Astrocyte (in vitro differentiated cells and primary cell): ENCODE measurements at regions not wholly inside any gene's neighbourhood (a gene's known extent, or its start where the extent isn't known, plus 50 kb on each side); places are given as distances from the start of the nearest gene placed in this dataset.

Experiments
- DNase-seq: peaks from one replicate; pipeline ENCODE4 v3.0.0-alpha.2; 2010; ENCODE audit warnings: low read depth
- FAIRE-seq: peaks from 2 replicates; lab custom pipeline; 2011; peaks lifted over from hg19 to GRCh38; lab: Jason Lieb, UNC
- H2AFZ ChIP-seq: 2 replicates; pipeline ENCODE4 v1.6.0; 2012; ENCODE audit warnings: low read depth, low read length, inconsistent platforms
- H3K27ac ChIP-seq: 2 replicates; pipeline ENCODE4 v1.5.1; 2011; ENCODE audit warnings: low read depth, low read length, inconsistent platforms
- H3K27me3 ChIP-seq: 2 replicates; pipeline ENCODE4 v1.6.0; 2011; ENCODE audit warnings: low read length, inconsistent platforms; ENCODE audit not compliant: insufficient read depth
- H3K36me3 ChIP-seq: 2 replicates; pipeline ENCODE4 v1.5.1; 2011; ENCODE audit warnings: low read length, inconsistent platforms; ENCODE audit not compliant: insufficient read depth
- H3K4me1 ChIP-seq: 2 replicates; pipeline ENCODE4 v1.5.1; 2011; ENCODE audit warnings: low read length, inconsistent platforms; ENCODE audit not compliant: insufficient read depth
- H3K4me2 ChIP-seq: 2 replicates; pipeline ENCODE4 v1.6.0; 2012; ENCODE audit warnings: low read length, inconsistent platforms
- H3K4me3 ChIP-seq: 2 replicates; pipeline ENCODE4 v1.5.1; 2011; ENCODE audit warnings: low read depth, mild to moderate bottlenecking, low read length, inconsistent platforms; ENCODE audit not compliant: insufficient read depth
- H3K79me2 ChIP-seq: 2 replicates; pipeline ENCODE4 v1.6.0; 2012; ENCODE audit warnings: mild to moderate bottlenecking, low read length, inconsistent platforms; ENCODE audit not compliant: insufficient read depth
- H3K9ac ChIP-seq: 2 replicates; pipeline ENCODE4 v1.6.0; 2012; ENCODE audit warnings: mild to moderate bottlenecking, low read length, inconsistent platforms
- H3K9me3 ChIP-seq: 2 replicates; pipeline ENCODE4 v1.5.1; 2012; ENCODE audit warnings: low read depth, mild to moderate bottlenecking, low read length, inconsistent platforms; ENCODE audit not compliant: insufficient read depth
- H4K20me1 ChIP-seq: 2 replicates; pipeline ENCODE4 v1.6.0; 2012; ENCODE audit warnings: low read length, inconsistent platforms; ENCODE audit not compliant: insufficient read depth
- H3K27ac Mint-ChIP-seq: one replicate; pipeline ENCODE4 v1.8.0; 2021; ENCODE audit warnings: mild to moderate bottlenecking, mixed read lengths; ENCODE audit not compliant: unreplicated experiment
- H3K27me3 Mint-ChIP-seq: one replicate; pipeline ENCODE4 v1.8.0; 2021; ENCODE audit warnings: low read depth, mixed read lengths; ENCODE audit not compliant: unreplicated experiment
- H3K36me3 Mint-ChIP-seq: one replicate; pipeline ENCODE4 v1.8.0; 2021; ENCODE audit warnings: low read depth, mixed read lengths; ENCODE audit not compliant: unreplicated experiment
- H3K4me1 Mint-ChIP-seq: one replicate; pipeline ENCODE4 v1.8.0; 2021; ENCODE audit warnings: low read depth, mixed read lengths; ENCODE audit not compliant: unreplicated experiment
- H3K4me3 Mint-ChIP-seq: one replicate; pipeline ENCODE4 v1.8.0; 2021; ENCODE audit warnings: mild to moderate bottlenecking, moderate library complexity, mixed read lengths; ENCODE audit not compliant: unreplicated experiment
- H3K9me3 Mint-ChIP-seq: one replicate; pipeline ENCODE4 v1.8.0; 2021; ENCODE audit warnings: mild to moderate bottlenecking, mixed read lengths; ENCODE audit not compliant: unreplicated experiment
- EZH2 ChIP-seq: IDR thresholded peaks from 2 replicates; pipeline ENCODE4 v1.6.1; 2012; ENCODE audit warnings: mild to moderate bottlenecking, low read length, inconsistent platforms; ENCODE audit not compliant: insufficient read depth
- TF ChIP-seq, protein P1 (sequence below): IDR thresholded peaks from 2 replicates; pipeline ENCODE4 v1.5.1; 2011; ENCODE audit warnings: low read depth, mild to moderate bottlenecking, inconsistent platforms, low read length, moderate library complexity; ENCODE audit not compliant: insufficient read depth

- Histone ChIP-seq H3K79me2 (no peaks in the 10 kb centered on the region), H4K20me1 (no peaks in the 10 kb centered on the region), H3K4me2 (no peak overlapping the region), H3K9me3 (no peaks in the 10 kb centered on the region), H3K4me3 (no peak overlapping the region), H3K27me3 (no peaks in the 10 kb centered on the region), H3K4me1 (no peaks in the 10 kb centered on the region), H3K9ac (no peak overlapping the region), H2AFZ (no peak overlapping the region), H3K36me3 (no peaks in the 10 kb centered on the region), H3K27ac (no peak overlapping the region)
- H3K27me3 Mint-ChIP-seq, result peaks cover 6% of the 10 kb centered on the region
- no peaks in the 10 kb centered on the region for H3K4me1 Mint-ChIP-seq
- DNase-seq (no peak), FAIRE-seq (no peak)
- H3K27ac Mint-ChIP-seq, result no peak overlapping the region
- no peaks in the 10 kb centered on the region for H3K9me3 Mint-ChIP-seq
- TF ChIP-seq, protein P1, sequence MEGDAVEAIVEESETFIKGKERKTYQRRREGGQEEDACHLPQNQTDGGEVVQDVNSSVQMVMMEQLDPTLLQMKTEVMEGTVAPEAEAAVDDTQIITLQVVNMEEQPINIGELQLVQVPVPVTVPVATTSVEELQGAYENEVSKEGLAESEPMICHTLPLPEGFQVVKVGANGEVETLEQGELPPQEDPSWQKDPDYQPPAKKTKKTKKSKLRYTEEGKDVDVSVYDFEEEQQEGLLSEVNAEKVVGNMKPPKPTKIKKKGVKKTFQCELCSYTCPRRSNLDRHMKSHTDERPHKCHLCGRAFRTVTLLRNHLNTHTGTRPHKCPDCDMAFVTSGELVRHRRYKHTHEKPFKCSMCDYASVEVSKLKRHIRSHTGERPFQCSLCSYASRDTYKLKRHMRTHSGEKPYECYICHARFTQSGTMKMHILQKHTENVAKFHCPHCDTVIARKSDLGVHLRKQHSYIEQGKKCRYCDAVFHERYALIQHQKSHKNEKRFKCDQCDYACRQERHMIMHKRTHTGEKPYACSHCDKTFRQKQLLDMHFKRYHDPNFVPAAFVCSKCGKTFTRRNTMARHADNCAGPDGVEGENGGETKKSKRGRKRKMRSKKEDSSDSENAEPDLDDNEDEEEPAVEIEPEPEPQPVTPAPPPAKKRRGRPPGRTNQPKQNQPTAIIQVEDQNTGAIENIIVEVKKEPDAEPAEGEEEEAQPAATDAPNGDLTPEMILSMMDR, result no peak
- no peak for TF ChIP-seq EZH2
- H3K36me3 Mint-ChIP-seq, result no peaks in the 10 kb centered on the region
- H3K4me3 Mint-ChIP-seq, result no peak overlapping the region
Observed at GRCh38 chr10:26359670-26360069, 78.5 kb upstream of the APBB1IP start.

DNA sequence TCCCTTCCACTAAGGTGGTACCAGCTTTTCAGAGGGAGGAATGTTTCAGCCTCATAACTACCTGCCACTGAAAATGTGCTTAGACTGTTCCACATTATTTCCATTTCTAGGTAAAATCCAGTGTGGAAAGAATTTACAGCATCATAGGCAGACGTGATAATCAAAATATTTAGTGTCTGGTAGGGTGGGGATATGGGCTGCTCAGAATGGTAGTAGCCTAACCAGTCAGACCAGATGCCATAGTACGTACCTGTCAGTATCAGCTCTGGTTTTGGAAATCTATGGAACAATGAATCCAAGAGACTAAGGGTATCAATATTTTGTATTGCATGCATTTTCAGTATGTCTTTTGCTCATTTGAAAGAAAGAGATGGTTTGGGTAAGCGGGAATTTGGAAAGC lies 76.8 kb upstream of the APBB1IP start:
- H3K4me1 ChIP-seq, result no peaks in the 10 kb centered on the region
- H3K9ac ChIP-seq, result no peak overlapping the region
- DNase-seq (no peak), FAIRE-seq (no peak)
- H3K9me3 Mint-ChIP-seq, result no peaks in the 10 kb centered on the region
- no peak overlapping the region for H2AFZ ChIP-seq
- TF ChIP-seq, protein P1, result no peak
- TF ChIP-seq EZH2, result no peak
- H3K79me2 ChIP-seq, result no peaks in the 10 kb centered on the region
- no peaks in the 10 kb centered on the region for H3K36me3 ChIP-seq
- no peak overlapping the region for H3K4me3 Mint-ChIP-seq
- H3K36me3 Mint-ChIP-seq, result no peaks in the 10 kb centered on the region
- H3K27ac ChIP-seq, result no peak overlapping the region
- no peaks in the 10 kb centered on the region for H4K20me1 ChIP-seq
- no peak overlapping the region for H3K4me3 ChIP-seq
- no peaks in the 10 kb centered on the region for H3K9me3 ChIP-seq
- no peaks in the 10 kb centered on the region for H3K27me3 ChIP-seq
- no peak overlapping the region for H3K4me2 ChIP-seq
- no peak overlapping the region for H3K27ac Mint-ChIP-seq
- peaks cover 3% of the 10 kb centered on the region for H3K27me3 Mint-ChIP-seq
- H3K4me1 Mint-ChIP-seq, result peaks cover 2% of the 10 kb centered on the region

DNA sequence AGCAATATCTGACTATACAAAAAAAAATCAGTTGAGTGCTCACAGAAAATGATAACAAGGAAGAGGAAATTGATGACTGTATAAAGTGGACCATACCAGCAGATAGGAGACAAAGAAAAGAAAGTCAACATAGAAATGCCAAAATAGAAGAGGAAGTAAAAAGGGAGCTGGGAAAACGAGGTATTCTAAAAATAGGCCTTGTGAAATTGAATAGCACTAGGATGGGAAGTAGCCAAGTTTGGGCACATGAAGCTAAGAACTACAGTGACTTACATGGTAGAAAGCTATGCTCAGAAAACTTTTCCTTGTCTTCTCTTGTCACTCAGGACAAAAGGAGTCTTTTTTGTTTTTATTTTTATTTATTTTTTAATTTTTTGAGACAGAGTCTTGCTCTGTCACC lies 76.2 kb upstream of the APBB1IP start:
- no peak for FAIRE-seq
- H3K4me2 ChIP-seq, result no peak overlapping the region

More for the DNA sequence above, 76.2 kb upstream of the APBB1IP start:
- H3K9ac ChIP-seq, result no peak overlapping the region
- Mint-ChIP-seq H3K27ac (no peak overlapping the region), H3K9me3 (no peaks in the 10 kb centered on the region), H3K4me1 (peaks cover 2% of the 10 kb centered on the region), H3K36me3 (no peaks in the 10 kb centered on the region), H3K27me3 (peaks cover 4% of the 10 kb centered on the region), H3K4me3 (no peak overlapping the region)
- no peak overlapping the region for H2AFZ ChIP-seq
- no peaks in the 10 kb centered on the region for H3K4me1 ChIP-seq
- DNase-seq, result no peak
- no peaks in the 10 kb centered on the region for H3K9me3 ChIP-seq
- no peak for TF ChIP-seq EZH2
- TF ChIP-seq, protein P1, result no peak
- H3K4me3 ChIP-seq, result no peak overlapping the region
- no peaks in the 10 kb centered on the region for H3K36me3 ChIP-seq
- no peaks in the 10 kb centered on the region for H3K27me3 ChIP-seq
- no peak overlapping the region for H3K27ac ChIP-seq
- H4K20me1 ChIP-seq, result no peaks in the 10 kb centered on the region
- no peaks in the 10 kb centered on the region for H3K79me2 ChIP-seq
